DOHH2 (cell line): ENCODE measurements at regions not wholly inside any gene's neighbourhood (a gene's known extent, or its start where the extent isn't known, plus 50 kb on each side); places are given as distances from the start of the nearest gene placed in this dataset.
"Not testable (repeated sequence)": the region's sequence is repeated elsewhere in the genome, so short reads cannot be mapped to it uniquely, and the experiment has no call there.

Experiments used
- H3F3A ChIP-seq: fragments of 200-600 bp; sonication (generic), shearing (Covaris generic); 2 replicates; pipeline ENCODE4 v1.6.0; 2016; ENCODE audit warnings: antibody characterized with exemption, mild to moderate bottlenecking; ENCODE audit not compliant: control insufficient read depth, insufficient read depth
- H3K27ac ChIP-seq: fragments of 200-600 bp; sonication (generic); 2 replicates; pipeline ENCODE4 v1.5.1; 2014; ENCODE audit warnings: low read depth, mild to moderate bottlenecking, low read length, moderate library complexity
- H3K27me3 ChIP-seq: fragments of 200-600 bp; sonication (generic); 2 replicates; pipeline ENCODE4 v1.6.1; 2014; ENCODE audit warnings: mild to moderate bottlenecking, low read length, mixed read lengths; ENCODE audit not compliant: control insufficient read depth
- H3K36me3 ChIP-seq: fragments of 200-600 bp; sonication (generic); 2 replicates; pipeline ENCODE4 v1.6.1; 2014; ENCODE audit warnings: mild to moderate bottlenecking, low read length, moderate library complexity, mixed read lengths; ENCODE audit not compliant: control insufficient read depth
- H3K4me1 ChIP-seq: fragments of 200-600 bp; sonication (generic); 2 replicates; pipeline ENCODE4 v1.6.1; 2014; ENCODE audit warnings: mild to moderate bottlenecking, low read length, mixed read lengths; ENCODE audit not compliant: control insufficient read depth
- H3K4me2 ChIP-seq: fragments of 200-600 bp; sonication (generic); 2 replicates; pipeline ENCODE4 v1.6.0; 2014; ENCODE audit warnings: mild to moderate bottlenecking, low read length, moderate library complexity
- H3K4me3 ChIP-seq: fragments of 200-600 bp; sonication (generic); 2 replicates; pipeline ENCODE4 v1.5.1; 2014; ENCODE audit warnings: mild to moderate bottlenecking, low read length, mixed read lengths
- H3K79me2 ChIP-seq: fragments of 200-600 bp; sonication (generic); 2 replicates; pipeline ENCODE4 v1.6.1; 2014; ENCODE audit warnings: mild to moderate bottlenecking, low read length, mixed read lengths; ENCODE audit not compliant: control insufficient read depth
- H3K9me2 ChIP-seq: fragments of 200-600 bp; sonication (generic); replicated peaks from 2 replicates; pipeline ENCODE4 v1.6.1; 2014; ENCODE audit warnings: mild to moderate bottlenecking, low read length, mixed read lengths; ENCODE audit not compliant: control insufficient read depth
- H3K9me3 ChIP-seq: fragments of 200-600 bp; sonication (generic); 2 replicates; pipeline ENCODE4 v1.6.1; 2014; ENCODE audit warnings: antibody characterized with exemption, low read length, mixed read lengths; ENCODE audit not compliant: control insufficient read depth, insufficient read depth
- H4K20me1 ChIP-seq: fragments of 200-600 bp; sonication (generic); 2 replicates; pipeline ENCODE4 v1.6.0; 2014; ENCODE audit warnings: low read depth, mild to moderate bottlenecking, antibody characterized with exemption, low read length, moderate library complexity; ENCODE audit not compliant: control insufficient read depth, insufficient read depth
- EZH2phosphoT487 ChIP-seq: fragments of 200-600 bp; sonication (generic); IDR thresholded peaks from 2 replicates; pipeline ENCODE4 v1.6.1; 2017; ENCODE audit warnings: borderline replicate concordance, mild to moderate bottlenecking, antibody characterized with exemption, low read length, moderate library complexity, mixed read lengths
- TF ChIP-seq, protein P1 (sequence below): fragments of 200-600 bp; sonication (generic); IDR thresholded peaks from one replicate; pipeline ENCODE4 v1.5.1; 2014; ENCODE audit warnings: antibody characterized with exemption, mild to moderate bottlenecking, low read depth, low read length; ENCODE audit not compliant: poor library complexity, severe bottlenecking

DNA sequence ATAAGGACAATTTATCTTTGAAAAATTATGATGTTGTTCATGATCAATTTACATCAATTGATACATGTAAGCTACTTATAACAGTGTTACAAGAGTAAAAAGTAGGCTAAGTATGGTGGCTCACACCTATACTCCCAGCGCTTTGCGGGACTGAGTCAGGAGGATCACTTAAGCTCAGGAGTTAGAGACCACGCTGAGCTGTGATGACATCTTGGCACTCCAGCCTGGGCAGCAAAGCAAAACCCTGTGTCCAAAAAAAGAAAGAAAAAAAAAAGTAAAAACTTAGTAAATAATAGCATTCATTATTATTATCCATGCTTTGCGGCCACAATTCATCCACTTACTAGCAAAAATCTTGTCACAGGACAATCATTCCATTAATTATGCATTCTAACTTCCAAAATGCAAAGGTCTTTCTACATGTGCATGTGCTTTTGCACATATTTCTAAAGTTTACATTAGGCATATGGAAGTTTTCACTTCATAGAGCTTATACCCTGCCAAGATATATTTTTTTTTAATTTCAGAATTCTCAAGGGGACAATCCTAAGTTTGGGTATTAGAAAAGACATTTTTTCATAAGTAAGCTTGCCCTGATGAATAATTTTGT is 243.3 kb upstream of the RARB start:
- Histone ChIP-seq H3K9me3 (no peaks in the 10 kb centered on the region), H3K27me3 (no peaks in the 10 kb centered on the region), H3K4me1 (no peaks in the 10 kb centered on the region), H3F3A (no peaks in the 10 kb centered on the region), H4K20me1 (no peaks in the 10 kb centered on the region), H3K27ac (no peak overlapping the region), H3K9me2 (no peaks in the 10 kb centered on the region), H3K4me3 (no peak overlapping the region), H3K4me2 (no peak overlapping the region), H3K36me3 (no peaks in the 10 kb centered on the region), H3K79me2 (no peaks in the 10 kb centered on the region)
- TF ChIP-seq EZH2phosphoT487: no peak
- TF ChIP-seq, protein P1, sequence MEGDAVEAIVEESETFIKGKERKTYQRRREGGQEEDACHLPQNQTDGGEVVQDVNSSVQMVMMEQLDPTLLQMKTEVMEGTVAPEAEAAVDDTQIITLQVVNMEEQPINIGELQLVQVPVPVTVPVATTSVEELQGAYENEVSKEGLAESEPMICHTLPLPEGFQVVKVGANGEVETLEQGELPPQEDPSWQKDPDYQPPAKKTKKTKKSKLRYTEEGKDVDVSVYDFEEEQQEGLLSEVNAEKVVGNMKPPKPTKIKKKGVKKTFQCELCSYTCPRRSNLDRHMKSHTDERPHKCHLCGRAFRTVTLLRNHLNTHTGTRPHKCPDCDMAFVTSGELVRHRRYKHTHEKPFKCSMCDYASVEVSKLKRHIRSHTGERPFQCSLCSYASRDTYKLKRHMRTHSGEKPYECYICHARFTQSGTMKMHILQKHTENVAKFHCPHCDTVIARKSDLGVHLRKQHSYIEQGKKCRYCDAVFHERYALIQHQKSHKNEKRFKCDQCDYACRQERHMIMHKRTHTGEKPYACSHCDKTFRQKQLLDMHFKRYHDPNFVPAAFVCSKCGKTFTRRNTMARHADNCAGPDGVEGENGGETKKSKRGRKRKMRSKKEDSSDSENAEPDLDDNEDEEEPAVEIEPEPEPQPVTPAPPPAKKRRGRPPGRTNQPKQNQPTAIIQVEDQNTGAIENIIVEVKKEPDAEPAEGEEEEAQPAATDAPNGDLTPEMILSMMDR: no peak

DNA sequence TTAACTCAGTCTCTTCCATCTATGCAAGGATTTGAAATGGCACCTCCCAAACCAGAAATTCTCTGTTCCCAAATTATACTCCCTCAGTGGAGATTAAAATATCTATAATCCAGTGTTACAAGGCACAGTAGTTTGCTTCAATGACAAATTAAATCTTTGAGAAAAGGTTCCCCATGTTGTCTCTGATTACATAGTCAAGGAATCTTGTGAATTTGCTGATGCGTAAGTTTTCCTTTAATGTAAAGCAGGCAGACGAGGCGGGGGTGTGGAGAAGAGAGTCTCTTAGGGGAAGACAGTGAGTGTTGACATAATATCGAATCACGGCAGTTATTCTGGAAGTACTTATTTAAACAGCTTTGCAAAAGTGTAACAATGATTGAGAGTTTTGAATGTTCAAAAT is 236.4 kb upstream of the RARB start:
- no peaks in the 10 kb centered on the region for H3K79me2 ChIP-seq
- H3K4me1 ChIP-seq: no peaks in the 10 kb centered on the region
- no peaks in the 10 kb centered on the region for H3F3A ChIP-seq
- H3K27ac ChIP-seq: no peak overlapping the region
- no peak for TF ChIP-seq EZH2phosphoT487
- TF ChIP-seq, protein P1: no peak
- no peak overlapping the region for H3K4me2 ChIP-seq
- H3K9me3 ChIP-seq: no peaks in the 10 kb centered on the region
- no peaks in the 10 kb centered on the region for H3K27me3 ChIP-seq
- H3K36me3 ChIP-seq: no peaks in the 10 kb centered on the region
- H3K9me2 ChIP-seq: no peaks in the 10 kb centered on the region
- no peak overlapping the region for H3K4me3 ChIP-seq
- H4K20me1 ChIP-seq: no peaks in the 10 kb centered on the region

DNA sequence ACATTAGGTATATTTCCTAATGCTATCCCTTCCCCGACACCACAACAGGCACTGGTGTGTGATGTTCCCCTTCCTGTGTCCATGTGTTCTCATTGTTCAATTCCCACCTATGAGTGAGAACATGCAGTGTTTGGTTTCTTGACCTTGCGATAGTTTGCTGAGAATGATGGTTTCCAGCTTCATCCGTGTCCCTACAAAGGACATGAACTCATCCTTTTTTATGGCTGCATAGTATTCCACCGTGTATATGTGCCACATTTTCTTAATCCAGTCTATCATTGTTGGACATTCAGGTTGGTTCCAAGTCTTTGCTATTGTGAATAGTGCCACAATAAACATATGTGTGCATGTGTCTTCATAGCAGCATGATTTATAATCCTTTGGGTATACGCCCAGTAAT is 228.5 kb upstream of the RARB start:
- not testable (repeated sequence) for H3K36me3 ChIP-seq, H4K20me1 ChIP-seq, H3K4me2 ChIP-seq, H3K27me3 ChIP-seq, H3K4me3 ChIP-seq, H3K9me2 ChIP-seq, H3K4me1 ChIP-seq, H3K27ac ChIP-seq, H3F3A ChIP-seq, H3K9me3 ChIP-seq, H3K79me2 ChIP-seq

DNA sequence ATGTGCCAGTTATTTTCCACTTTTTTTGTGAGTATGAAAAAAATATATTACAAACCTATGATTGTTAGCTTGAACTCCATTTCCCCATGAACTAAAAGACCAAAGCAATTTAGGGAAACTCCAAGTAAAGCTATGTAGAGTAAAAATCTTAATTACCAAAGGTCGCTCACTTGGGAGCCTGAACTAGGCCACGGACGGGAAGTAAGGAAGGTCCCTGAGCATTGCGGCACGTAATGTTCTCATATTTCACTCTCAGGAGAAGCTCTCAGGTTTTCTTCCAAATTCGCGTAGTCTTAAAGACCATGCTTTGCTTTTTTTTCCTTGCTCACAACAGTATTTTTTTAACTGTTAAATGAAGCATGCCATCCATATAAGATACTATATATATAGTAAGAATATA is 215.3 kb upstream of the RARB start:
- no peaks in the 10 kb centered on the region for H3K9me3 ChIP-seq
- H3K4me3 ChIP-seq: no peak overlapping the region
- no peaks in the 10 kb centered on the region for H3K9me2 ChIP-seq
- no peaks in the 10 kb centered on the region for H3F3A ChIP-seq
- no peaks in the 10 kb centered on the region for H3K27me3 ChIP-seq
- TF ChIP-seq, protein P1: no peak
- TF ChIP-seq EZH2phosphoT487: no peak
- no peaks in the 10 kb centered on the region for H3K36me3 ChIP-seq
- H3K4me1 ChIP-seq: no peaks in the 10 kb centered on the region
- H4K20me1 ChIP-seq: no peaks in the 10 kb centered on the region
- H3K79me2 ChIP-seq: no peaks in the 10 kb centered on the region
- no peak overlapping the region for H3K4me2 ChIP-seq
- no peak overlapping the region for H3K27ac ChIP-seq
